NCI-H226 (cell line): ENCODE measurements at regions not wholly inside any gene's neighbourhood (a gene's known extent, or its start where the extent isn't known, plus 50 kb on each side); places are given as distances from the start of the nearest gene placed in this dataset.

ENCODE experiments used
- DNase-seq: peaks from one replicate; pipeline ENCODE4 v3.0.0-alpha.2; 2015

- DNase-seq, result peak; percentile 40
These were observed 205.0 kb upstream of the DAPK1 start for GRCh38 chr9:87292449-87293191.

DNA sequence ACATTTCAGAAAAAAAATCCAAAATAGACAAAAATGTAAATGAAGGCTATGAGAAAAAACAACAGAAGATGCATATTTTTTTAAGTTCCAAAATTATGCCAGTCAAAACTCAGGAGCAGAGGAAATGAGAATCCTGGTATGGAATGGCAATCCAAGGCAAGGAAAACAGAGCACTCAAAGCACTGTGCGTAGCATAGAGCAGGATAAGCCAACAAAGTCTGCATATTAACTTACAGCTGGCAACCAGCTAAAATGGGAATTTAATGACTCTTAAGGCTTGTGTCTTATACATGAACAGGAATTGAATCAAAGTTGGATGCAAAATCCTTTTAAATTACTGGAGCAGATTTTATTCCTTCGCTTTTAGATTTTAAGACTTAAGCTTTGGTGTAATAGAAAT, 203.5 kb upstream of the DAPK1 start:
- DNase-seq, result no peak

- DNase-seq, result no peak
These were observed 196.8 kb upstream of the DAPK1 start for GRCh38 chr9:87300915-87301314.

- no peak for DNase-seq
These were observed 196.3 kb upstream of the DAPK1 start for GRCh38 chr9:87301371-87301770.

- no peak for DNase-seq
These were observed 192.5 kb upstream of the DAPK1 start for GRCh38 chr9:87305151-87305550.

DNA sequence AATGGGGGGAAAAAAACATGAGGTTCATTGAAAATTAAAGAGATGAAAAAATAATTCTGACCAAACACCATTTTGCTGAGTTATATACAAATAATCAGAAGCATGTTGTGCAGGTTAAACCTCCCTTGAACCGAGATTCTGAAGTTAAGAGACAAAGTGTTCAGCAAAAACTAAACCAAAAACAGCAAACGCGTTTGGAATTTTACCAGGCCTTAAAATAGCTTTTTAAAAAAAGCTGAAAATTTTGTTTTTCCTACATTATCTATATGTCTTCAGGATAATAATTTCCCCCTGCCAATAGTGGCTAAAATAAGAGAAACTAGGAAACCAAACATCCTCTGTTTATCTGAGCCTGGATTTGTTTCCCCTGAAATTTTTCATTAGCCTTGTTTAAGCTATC, 191.7 kb upstream of the DAPK1 start:
- DNase-seq, result no peak

GRCh38 chr9:87307848-87308247, 189.8 kb upstream of the DAPK1 start:
- DNase-seq, result no peak

- DNase-seq, result no peak
These were observed 188.4 kb upstream of the DAPK1 start for GRCh38 chr9:87309236-87309635.

DNA sequence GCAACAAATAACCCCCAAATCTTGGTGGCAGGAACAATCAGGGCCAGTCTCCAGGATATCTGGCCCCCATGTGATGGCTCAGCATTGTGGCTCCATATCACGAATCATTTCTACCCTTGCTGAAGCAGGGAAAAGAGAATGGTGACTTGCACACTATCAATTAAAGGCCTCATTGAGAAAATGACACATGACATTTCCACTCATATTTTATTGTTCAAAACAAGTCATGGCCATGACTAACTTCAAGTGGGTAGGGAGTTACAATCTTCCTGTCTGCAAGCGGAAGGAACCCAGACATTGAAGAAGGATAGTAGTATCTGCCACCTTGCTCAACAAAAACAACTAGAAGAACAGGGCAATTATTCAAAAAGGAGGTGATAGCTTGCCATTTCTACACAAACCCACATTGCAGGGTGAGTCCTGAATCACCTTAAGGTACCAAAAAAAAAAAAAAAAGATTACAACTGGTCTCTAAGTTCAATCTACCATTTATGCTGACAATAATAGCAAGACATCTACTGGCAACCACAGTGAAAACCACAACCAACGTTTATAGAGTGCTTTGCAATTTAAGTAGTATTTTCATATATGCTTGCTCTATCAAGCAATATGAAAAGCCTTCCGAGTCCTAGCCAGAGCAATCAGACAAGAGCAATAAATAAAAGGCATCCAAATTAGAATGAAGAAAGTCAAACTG, 186.7 kb upstream of the DAPK1 start:
- DNase-seq, result no peak

DNA sequence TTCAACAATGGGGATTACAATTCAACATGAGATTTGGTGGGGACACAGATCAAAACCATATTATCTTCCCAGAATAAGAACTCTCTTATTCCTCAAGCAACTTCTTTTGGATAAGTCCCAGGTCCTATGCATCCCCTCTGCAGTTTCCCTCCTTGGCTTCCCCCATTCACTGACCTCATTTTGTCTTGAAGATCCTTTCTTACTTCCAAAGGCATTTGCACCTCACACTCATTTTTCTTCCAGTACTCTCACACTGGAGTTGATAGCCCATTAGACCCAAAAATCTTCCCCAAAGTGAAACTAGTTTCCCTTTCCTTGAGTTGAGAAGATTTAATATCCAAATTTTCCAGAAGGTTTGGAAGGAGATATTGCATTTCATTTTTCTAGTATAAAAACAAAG, 178.0 kb upstream of the DAPK1 start:
- no peak for DNase-seq

- no peak for DNase-seq
These were observed 177.4 kb upstream of the DAPK1 start for GRCh38 chr9:87320146-87320884.

- DNase-seq, result no peak
These were observed 174.6 kb upstream of the DAPK1 start for GRCh38 chr9:87322840-87323635.

DNA sequence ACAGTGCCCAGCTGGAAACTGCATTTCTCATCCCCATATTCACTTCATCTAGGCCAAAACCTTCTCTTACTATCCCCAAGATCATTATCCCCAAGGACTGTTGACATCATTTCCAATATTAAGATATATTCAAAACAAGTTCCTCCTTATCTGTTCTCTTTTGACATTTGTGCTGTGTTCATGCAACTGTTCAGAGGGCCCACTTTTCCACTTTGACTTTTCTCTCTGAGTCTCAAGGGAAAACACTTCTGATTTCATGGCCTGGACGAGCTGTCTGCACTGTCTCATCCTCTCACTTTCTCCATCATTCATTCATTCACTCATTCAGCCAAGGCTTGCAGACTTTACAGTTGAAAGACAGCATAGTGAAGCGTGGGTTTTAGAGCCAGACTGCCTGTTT, 173.7 kb upstream of the DAPK1 start:
- no peak for DNase-seq

DNA sequence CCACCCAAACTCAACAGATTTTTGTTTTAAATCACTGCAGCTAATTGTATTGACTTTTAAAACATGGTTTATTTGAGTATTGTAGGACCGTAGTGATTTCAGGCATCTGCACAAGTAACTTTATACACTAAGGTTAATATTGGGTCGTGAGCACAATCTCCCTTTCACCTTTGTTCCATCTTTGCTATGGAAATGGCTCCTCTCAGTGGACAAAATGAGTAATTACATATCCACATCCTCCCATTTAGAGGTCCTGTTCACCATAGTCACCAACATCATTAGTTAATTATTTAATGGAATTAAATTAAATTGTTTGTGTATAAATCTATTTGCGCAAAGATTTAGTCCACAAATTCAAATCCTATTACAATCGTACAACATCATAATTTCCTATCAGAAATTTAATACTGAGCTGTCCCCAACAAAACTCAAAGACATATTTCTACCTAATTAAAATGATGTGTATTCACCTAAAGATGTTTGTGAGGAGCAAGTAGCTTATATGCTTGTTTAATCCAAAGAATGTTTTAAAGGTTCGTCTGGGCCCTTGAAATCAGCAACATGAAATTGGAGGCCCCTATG, 173.0 kb upstream of the DAPK1 start:
- peak; percentile 38 for DNase-seq

- DNase-seq, result peak; percentile 65
These were observed 170.0 kb upstream of the DAPK1 start for GRCh38 chr9:87327575-87328125.

GRCh38 chr9:87333802-87334201, 163.9 kb upstream of the DAPK1 start:
- DNase-seq, result no peak

DNA sequence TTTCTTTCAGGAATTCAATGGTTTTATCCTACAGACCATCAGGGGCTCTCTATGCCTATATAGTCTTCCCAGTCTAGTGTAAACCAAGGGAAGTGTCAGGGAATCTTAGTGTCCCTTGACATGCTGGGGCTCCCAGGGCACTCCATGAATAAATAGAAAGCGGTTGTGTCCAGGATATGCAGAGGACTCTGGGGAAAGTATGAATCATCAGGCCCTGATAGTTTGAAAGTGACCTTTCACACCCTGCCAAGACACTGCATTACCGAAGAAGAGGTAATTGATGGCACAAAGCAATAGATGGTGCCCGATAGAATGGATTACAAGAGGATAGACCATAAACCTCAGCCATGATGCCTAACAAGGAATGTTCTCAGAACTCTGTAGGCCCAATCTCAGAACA, 163.3 kb upstream of the DAPK1 start:
- no peak for DNase-seq

DNA sequence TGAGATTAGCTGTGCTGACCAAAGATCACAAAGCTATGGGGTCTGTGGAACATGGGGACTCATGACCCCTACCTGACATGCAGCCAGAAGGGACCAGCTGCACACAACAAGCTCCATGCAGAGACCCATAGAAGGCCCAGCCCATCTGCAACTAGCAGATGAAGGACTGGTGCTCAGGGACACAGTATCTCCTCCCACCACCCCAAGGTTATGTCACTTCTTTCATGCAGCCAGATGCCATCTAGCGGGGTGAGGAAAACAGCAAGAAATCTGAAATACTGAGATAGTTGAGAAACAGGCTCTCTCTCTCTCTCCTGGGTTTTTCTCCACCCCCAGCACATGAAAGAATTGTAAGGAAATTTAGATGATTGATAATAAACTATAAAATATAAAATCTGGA, 161.3 kb upstream of the DAPK1 start:
- DNase-seq, result no peak

GRCh38 chr9:87336914-87337333, 160.7 kb upstream of the DAPK1 start:
- DNase-seq, result peak; percentile 54

- DNase-seq, result peak; percentile 97
These were observed 160.2 kb upstream of the DAPK1 start for GRCh38 chr9:87337335-87338087.
